ENCODE measurements at regions not wholly inside any gene's neighbourhood (a gene's known extent, or its start where the extent isn't known, plus 50 kb on each side); places are given as distances from the start of the nearest gene placed in this dataset.

- no peaks in the 10 kb centered on the region for H3K9me3 ChIP-seq (replicated peaks; ENCODE audit: control insufficient read depth, insufficient read depth, low read length)
- WGBS (ENCODE audit: insufficient coverage, insufficient replicate concordance, low lambda C conversion rate, missing lambda C conversion rate): 0% methylated on average over 4 of the region's 4 CpGs
- FAIRE-seq: no peak
- intact Hi-C loops (cut with micrococcal nuclease; ENCODE audit: unreplicated experiment): no loop called here
- no peaks in the 10 kb centered on the region for H4K20me1 ChIP-seq (ENCODE audit: control insufficient read depth, insufficient read depth)
- no peak overlapping the region for H3K4me3 ChIP-seq
- no TSS peak for BruUV-seq (replicated peaks)
- ATAC-seq: no peak
- no peak overlapping the region for H3K4me2 ChIP-seq (ENCODE audit: control insufficient read depth, insufficient read depth)
- H2AFZ ChIP-seq (ENCODE audit: control insufficient read depth, low read depth, low read length): no peak overlapping the region
- RAD21 ChIA-PET (ENCODE audit: unreplicated experiment): no interaction called here
- H3K36me3 ChIP-seq (ENCODE audit: control insufficient read depth in 2 of 2, insufficient read depth in 2 of 2, low read length in 1 of 2): no peaks in the 10 kb centered on the region
- H3K9ac ChIP-seq (ENCODE audit: control insufficient read depth, insufficient read depth, low read length): no peak overlapping the region
- no peaks in the 10 kb centered on the region for H3K79me2 ChIP-seq (ENCODE audit: control insufficient read depth, insufficient read depth, low read length)
- SMC1A ChIA-PET (ENCODE audit: uncharacterized antibody, unreplicated experiment): no interaction called here
- H3K27ac ChIP-seq (ENCODE audit: control insufficient read depth, insufficient read depth): no peak overlapping the region
- no peaks in the 10 kb centered on the region for H3K4me1 ChIP-seq (ENCODE audit: control insufficient read depth, insufficient read depth, low read length)
- in situ Hi-C loops (cut with MboI): no loop called here
- H3K27me3 ChIP-seq (replicated peaks in 1 of 2; ENCODE audit: control insufficient read depth in 2 of 2, insufficient read depth in 2 of 2, low read length in 1 of 2): no peaks in the 10 kb centered on the region
- CTCF ChIA-PET: no interaction called here
- no peak for DNase-seq (ENCODE audit: low read depth, low spot score)
- POLR2A ChIA-PET: no interaction called here
- no peak for TF ChIP-seq TCF12 (IDR thresholded peaks at IDR 0.05; ENCODE audit: low read depth, low read length)
Observed at GRCh38 chr1:5562769-5563168, 429.5 kb downstream of the NPHP4 start.

- CTCF ChIA-PET: no interaction called here
- Histone ChIP-seq H2AFZ (ENCODE audit: control insufficient read depth, low read depth, low read length) (no peak overlapping the region), H3K4me1 (ENCODE audit: control insufficient read depth, insufficient read depth, low read length) (no peaks in the 10 kb centered on the region), H3K27ac (ENCODE audit: control insufficient read depth, insufficient read depth) (no peak overlapping the region), H3K79me2 (ENCODE audit: control insufficient read depth, insufficient read depth, low read length) (no peaks in the 10 kb centered on the region), H3K4me2 (ENCODE audit: control insufficient read depth, insufficient read depth) (no peak overlapping the region), H3K36me3 (ENCODE audit: control insufficient read depth in 2 of 2, insufficient read depth in 2 of 2, low read length in 1 of 2) (no peaks in the 10 kb centered on the region), H4K20me1 (ENCODE audit: control insufficient read depth, insufficient read depth) (no peaks in the 10 kb centered on the region), H3K4me3 (no peak overlapping the region), H3K27me3 (replicated peaks in 1 of 2; ENCODE audit: control insufficient read depth in 2 of 2, insufficient read depth in 2 of 2, low read length in 1 of 2) (no peaks in the 10 kb centered on the region), H3K9me3 (replicated peaks; ENCODE audit: control insufficient read depth, insufficient read depth, low read length) (no peaks in the 10 kb centered on the region), H3K9ac (ENCODE audit: control insufficient read depth, insufficient read depth, low read length) (no peak overlapping the region)
- RAD21 ChIA-PET (ENCODE audit: unreplicated experiment): no interaction called here
- in situ Hi-C loops (cut with MboI) (no loop called here), intact Hi-C loops (cut with micrococcal nuclease; ENCODE audit: unreplicated experiment) (no loop called here)
- DNase-seq (ENCODE audit: low read depth, low spot score) (no peak), FAIRE-seq (no peak), ATAC-seq (no peak)
- SMC1A ChIA-PET (ENCODE audit: uncharacterized antibody, unreplicated experiment): no interaction called here
- POLR2A ChIA-PET: no interaction called here
- BruUV-seq (replicated peaks): no TSS peak
- 0% methylated on average over 3 of the region's 3 CpGs for WGBS (ENCODE audit: insufficient coverage, insufficient replicate concordance, low lambda C conversion rate, missing lambda C conversion rate)
- no peak for TF ChIP-seq PAX5 (IDR thresholded peaks at IDR 0.05; ENCODE audit: borderline replicate concordance, low read depth, low read length)
- TF ChIP-seq SIN3A (IDR thresholded peaks at IDR 0.05; ENCODE audit: low read depth, low read length): no peak
- TF ChIP-seq GABPA (IDR thresholded peaks at IDR 0.05; ENCODE audit: low read depth): no peak
- no peak for TF ChIP-seq ZZZ3 (IDR thresholded peaks at IDR 0.05; ENCODE audit: control insufficient read depth, insufficient read length, low read depth)
- TF ChIP-seq YBX1 (IDR thresholded peaks at IDR 0.05): no peak
- TF ChIP-seq POU2F2 (IDR thresholded peaks at IDR 0.05; ENCODE audit: borderline replicate concordance, low read depth, low read length): no peak
- TF ChIP-seq ZNF207 (IDR thresholded peaks at IDR 0.05; ENCODE audit: borderline replicate concordance): no peak
- no peak for TF ChIP-seq IRF5 (IDR thresholded peaks at IDR 0.05; ENCODE audit: borderline replicate concordance)
- TF ChIP-seq SKIL (IDR thresholded peaks at IDR 0.05; ENCODE audit: low read depth, poor library complexity, severe bottlenecking): no peak
- TF ChIP-seq BCL11A (IDR thresholded peaks at IDR 0.05; ENCODE audit: low read depth, low read length): no peak
- TF ChIP-seq EED (IDR thresholded peaks at IDR 0.05; ENCODE audit: low read depth): no peak
- no peak for TF ChIP-seq HDAC2 (IDR thresholded peaks at IDR 0.05)
- TF ChIP-seq ZBTB11 (CRISPR knock-in tag; IDR thresholded peaks at IDR 0.05): no peak
Observed at GRCh38 chr1:5562331-5562730, 429.9 kb downstream of the NPHP4 start.
